ENCODE measurements at regions not wholly inside any gene's neighbourhood (a gene's known extent, or its start where the extent isn't known, plus 50 kb on each side); places are given as distances from the start of the nearest gene placed in this dataset.

- Histone ChIP-seq H3K4me1 (replicated peaks in 1 of 2) (no peaks in the 10 kb centered on the region), H3K4me3 (no peak overlapping the region), H3K27ac (no peak overlapping the region)
- in situ Hi-C loops (cut with MboI; ENCODE audit: low pct_unique_long_range_greater_than_20kb in 2 of 9, low sequenced_read_pairs in 9 of 9, unreplicated experiment in 9 of 9), result no loop called here
- ATAC-seq (replicated peaks in 6 of 8), result no peak
- 29 to 100% (median 86%) methylated on average over 1 to 14 of the region's 30 CpGs; no CpG with 5 or more reads in 3 of the 10 experiments for WGBS, 10 experiments
Observed at GRCh38 chr2:81196933-81197628, 892.5 kb upstream of the LRRTM1 start.

DNA sequence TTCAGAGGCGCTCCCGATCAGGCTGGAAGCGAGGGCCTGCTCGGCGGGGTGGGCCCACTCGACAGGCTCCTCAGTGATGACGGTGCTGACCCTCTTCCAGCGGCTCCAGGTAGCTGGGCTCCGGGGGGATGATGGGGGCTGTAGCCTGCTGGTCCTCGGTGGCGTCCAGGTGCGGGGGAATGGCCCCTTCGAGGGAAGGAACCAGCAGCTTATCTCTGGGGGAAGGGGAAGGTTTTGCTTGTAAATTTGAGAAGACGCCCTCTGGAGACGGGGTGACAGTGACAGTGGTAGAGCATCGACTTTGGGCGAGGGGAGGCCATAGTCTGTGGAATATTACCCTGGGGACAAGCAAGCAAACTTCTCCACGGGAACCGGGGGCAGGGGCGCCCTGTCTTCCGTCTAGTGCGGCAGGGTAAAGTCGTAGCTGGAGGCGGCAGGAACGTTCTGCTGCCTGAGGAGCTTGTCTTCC lies 891.9 kb upstream of the LRRTM1 start:
- Histone ChIP-seq H3K27ac (no peak overlapping the region), H3K4me1 (replicated peaks in 1 of 2) (no peaks in the 10 kb centered on the region), H3K4me3 (no peak overlapping the region)
- in situ Hi-C loops (cut with MboI; ENCODE audit: low pct_unique_long_range_greater_than_20kb in 2 of 9, low sequenced_read_pairs in 9 of 9, unreplicated experiment in 9 of 9), result no loop called here
- 24 to 100% (median 80%) methylated on average over 1 to 8 of the region's 25 CpGs; no CpG with 5 or more reads in 5 of the 10 experiments for WGBS, 10 experiments
- no peak for ATAC-seq (replicated peaks in 6 of 8)

- Histone ChIP-seq H3K4me1 (replicated peaks in 1 of 2) (no peaks in the 10 kb centered on the region), H3K27ac (no peak overlapping the region), H3K4me3 (no peak overlapping the region)
- ATAC-seq (replicated peaks in 6 of 8), result no peak
- in situ Hi-C loops (cut with MboI; ENCODE audit: low pct_unique_long_range_greater_than_20kb in 2 of 9, low sequenced_read_pairs in 9 of 9, unreplicated experiment in 9 of 9), result no loop called here
- WGBS, 10 experiments, result 87 to 100% (median 93%) methylated on average over 1 to 5 of the region's 19 CpGs; no CpG with 5 or more reads in 7 of the 10 experiments
Observed at GRCh38 chr2:81195774-81196382, 891.3 kb upstream of the LRRTM1 start.

DNA sequence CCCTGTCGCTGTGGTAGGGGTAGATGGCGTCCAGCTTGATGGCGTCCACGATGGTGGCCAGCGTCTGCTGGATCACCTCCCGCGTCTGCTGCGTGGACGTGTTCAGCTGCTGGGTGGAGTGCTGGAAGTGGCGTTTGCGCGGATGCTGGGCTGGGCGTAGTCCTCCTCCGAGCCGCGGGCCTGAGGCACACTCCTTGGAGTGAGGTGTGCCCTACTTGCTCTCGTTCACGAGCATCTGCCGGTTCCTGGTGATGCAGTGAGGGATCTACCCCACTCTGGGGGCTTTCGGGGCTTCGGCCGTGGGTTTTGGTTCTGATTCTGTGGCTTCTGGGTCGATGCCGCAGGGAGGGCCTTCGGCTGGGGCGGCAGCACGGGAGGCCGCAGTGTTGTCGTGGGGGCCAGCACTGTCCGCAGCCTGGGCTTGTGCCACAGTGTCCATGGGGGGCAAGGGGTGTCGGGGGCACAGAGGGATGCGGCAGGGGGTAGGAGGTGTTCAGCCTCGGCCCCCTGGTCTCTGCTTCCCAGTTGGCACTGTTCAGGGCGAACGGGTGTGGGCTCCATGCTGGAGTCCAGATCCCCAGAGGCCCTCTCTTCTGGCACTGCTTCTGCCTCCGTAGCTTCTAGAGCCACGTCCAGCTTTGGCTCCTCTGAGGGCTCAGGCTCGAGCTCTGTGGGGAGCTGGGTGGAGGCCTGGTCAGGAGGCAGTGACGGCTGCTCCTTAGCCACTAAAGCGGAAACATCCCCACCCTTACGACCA lies 890.6 kb upstream of the LRRTM1 start:
- no peaks in the 10 kb centered on the region for H3K4me1 ChIP-seq (replicated peaks in 1 of 2)
- 87 to 100% methylated on average over 2 to 13 of the region's 41 CpGs; no CpG with 5 or more reads in 8 of the 10 experiments for WGBS, 10 experiments
- no peak for ATAC-seq (replicated peaks in 6 of 8)
- H3K4me3 ChIP-seq, result no peak overlapping the region
- no peak overlapping the region for H3K27ac ChIP-seq
- in situ Hi-C loops (cut with MboI; ENCODE audit: low pct_unique_long_range_greater_than_20kb in 2 of 9, low sequenced_read_pairs in 9 of 9, unreplicated experiment in 9 of 9), result no loop called here

- Histone ChIP-seq H3K4me3 (no peak overlapping the region), H3K27ac (no peak overlapping the region), H3K4me1 (replicated peaks in 1 of 2) (no peaks in the 10 kb centered on the region)
- no peak for ATAC-seq (replicated peaks in 6 of 8)
- 94 to 100% (median 98%) methylated on average over 3 to 19 of the region's 23 CpGs; no CpG with 5 or more reads in 6 of the 10 experiments for WGBS, 10 experiments
- in situ Hi-C loops (cut with MboI; ENCODE audit: low pct_unique_long_range_greater_than_20kb in 2 of 9, low sequenced_read_pairs in 9 of 9, unreplicated experiment in 9 of 9), result no loop called here
Observed at GRCh38 chr2:81194581-81194980, 890.0 kb upstream of the LRRTM1 start.

GRCh38 chr2:81194176-81194575 lies 889.6 kb upstream of the LRRTM1 start:
- H3K27ac ChIP-seq, result no peak overlapping the region
- no peak overlapping the region for H3K4me3 ChIP-seq
- H3K4me1 ChIP-seq (replicated peaks in 1 of 2), result no peaks in the 10 kb centered on the region
- ATAC-seq (replicated peaks in 6 of 8), result no peak
- WGBS, 10 experiments, result 89 to 100% (median 92%) methylated on average over 2 to 14 of the region's 30 CpGs; no CpG with 5 or more reads in 7 of the 10 experiments
- in situ Hi-C loops (cut with MboI; ENCODE audit: low pct_unique_long_range_greater_than_20kb in 2 of 9, low sequenced_read_pairs in 9 of 9, unreplicated experiment in 9 of 9), result no loop called here

DNA sequence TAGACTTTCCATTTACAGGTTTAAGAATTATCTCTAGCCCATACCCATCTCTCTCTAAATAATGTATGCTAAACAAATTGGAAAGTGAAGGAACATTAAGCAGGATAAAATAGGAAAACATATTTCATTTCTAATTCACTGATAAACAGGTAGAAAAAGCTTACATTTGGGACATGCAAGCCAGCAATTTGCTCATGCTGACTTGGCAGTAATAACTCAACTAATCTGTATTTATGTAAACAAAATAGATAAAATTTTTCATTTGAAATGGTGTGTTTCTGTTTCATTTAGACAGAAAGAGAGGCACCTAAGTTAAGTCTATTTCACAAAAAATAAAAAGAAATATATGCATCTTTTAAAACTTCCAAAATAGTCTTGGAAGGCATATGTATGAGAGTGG lies 877.3 kb upstream of the LRRTM1 start:
- H3K27ac ChIP-seq, result no peak overlapping the region
- no peak overlapping the region for H3K4me3 ChIP-seq
- ATAC-seq (replicated peaks in 6 of 8), result no peak
- in situ Hi-C loops (cut with MboI; ENCODE audit: low pct_unique_long_range_greater_than_20kb in 2 of 9, low sequenced_read_pairs in 9 of 9, unreplicated experiment in 9 of 9), result no loop called here
- H3K4me1 ChIP-seq (replicated peaks in 1 of 2), result no peaks in the 10 kb centered on the region

GRCh38 chr2:81171447-81171846 lies 866.9 kb upstream of the LRRTM1 start:
- 0 to 93% (median 70%) methylated on average over 1 to 2 of the region's 2 CpGs for WGBS, 10 experiments
- Histone ChIP-seq H3K4me3 (no peak overlapping the region), H3K4me1 (replicated peaks in 1 of 2) (no peaks in the 10 kb centered on the region), H3K27ac (no peak overlapping the region)
- in situ Hi-C loops (cut with MboI; ENCODE audit: low pct_unique_long_range_greater_than_20kb in 2 of 9, low sequenced_read_pairs in 9 of 9, unreplicated experiment in 9 of 9), result no loop called here
- ATAC-seq (replicated peaks in 6 of 8), result no peak

GRCh38 chr2:81163583-81163982 lies 859.0 kb upstream of the LRRTM1 start:
- WGBS, 10 experiments, result 0 to 100% (median 87%) methylated on average over 1 to 3 of the region's 3 CpGs
- ATAC-seq (replicated peaks in 6 of 8), result no peak
- in situ Hi-C loops (cut with MboI; ENCODE audit: low pct_unique_long_range_greater_than_20kb in 2 of 9, low sequenced_read_pairs in 9 of 9, unreplicated experiment in 9 of 9), result no loop called here
- H3K4me1 ChIP-seq (replicated peaks in 1 of 2), result peaks cover 0 to 6% of the 10 kb centered on the region in 2 donors
- no peak overlapping the region for H3K4me3 ChIP-seq
- H3K27ac ChIP-seq, result no peak overlapping the region

- Histone ChIP-seq H3K4me1 (replicated peaks in 1 of 2) (peaks cover 0 to 11% of the 10 kb centered on the region in 2 donors), H3K27ac (no peak overlapping the region), H3K4me3 (no peak overlapping the region)
- in situ Hi-C loops (cut with MboI; ENCODE audit: low pct_unique_long_range_greater_than_20kb in 2 of 9, low sequenced_read_pairs in 9 of 9, unreplicated experiment in 9 of 9), result no loop called here
- 11 to 71% (median 38%) methylated on average over 1 to 5 of the region's 5 CpGs for WGBS, 10 experiments
- ATAC-seq (replicated peaks in 6 of 8), result peak in 5 of 8 experiments; percentile 52 to 89 (median 77)
Observed at GRCh38 chr2:81158505-81158904, 854.0 kb upstream of the LRRTM1 start.

GRCh38 chr2:81148323-81148722 lies 843.8 kb upstream of the LRRTM1 start:
- no peak for ATAC-seq (replicated peaks in 6 of 8)
- no peaks in the 10 kb centered on the region for H3K4me1 ChIP-seq (replicated peaks in 1 of 2)
- H3K4me3 ChIP-seq, result no peak overlapping the region
- in situ Hi-C loops (cut with MboI; ENCODE audit: low pct_unique_long_range_greater_than_20kb in 2 of 9, low sequenced_read_pairs in 9 of 9, unreplicated experiment in 9 of 9), result no loop called here
- no peak overlapping the region for H3K27ac ChIP-seq
- WGBS, 10 experiments, result 24 to 100% (median 65%) methylated on average over 1 to 4 of the region's 4 CpGs

DNA sequence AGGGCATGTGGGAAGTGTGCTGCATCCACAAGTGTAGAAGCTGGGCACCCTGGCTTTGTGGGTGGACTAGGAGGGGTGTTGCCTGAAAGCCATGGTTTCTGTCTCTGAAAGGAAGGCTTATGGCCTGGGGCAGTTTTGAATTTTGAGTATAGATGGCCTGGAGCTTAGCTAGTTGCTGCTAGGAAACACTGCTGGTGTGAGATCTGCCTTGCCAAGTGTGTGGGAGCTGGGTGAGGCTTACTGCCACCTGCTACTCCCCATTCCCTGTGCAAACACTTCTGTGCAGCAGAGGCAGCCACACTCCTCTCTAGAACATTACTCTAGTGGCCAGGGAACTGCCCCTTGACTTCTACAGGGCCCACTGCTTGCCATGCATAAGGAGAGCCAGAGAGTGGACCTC lies 831.7 kb upstream of the LRRTM1 start:
- H3K27ac ChIP-seq, result no peak overlapping the region
- no peak overlapping the region for H3K4me3 ChIP-seq
- no peaks in the 10 kb centered on the region for H3K4me1 ChIP-seq (replicated peaks in 1 of 2)
- no peak for ATAC-seq (replicated peaks in 6 of 8)
- in situ Hi-C loops (cut with MboI; ENCODE audit: low pct_unique_long_range_greater_than_20kb in 2 of 9, low sequenced_read_pairs in 9 of 9, unreplicated experiment in 9 of 9), result no loop called here

DNA sequence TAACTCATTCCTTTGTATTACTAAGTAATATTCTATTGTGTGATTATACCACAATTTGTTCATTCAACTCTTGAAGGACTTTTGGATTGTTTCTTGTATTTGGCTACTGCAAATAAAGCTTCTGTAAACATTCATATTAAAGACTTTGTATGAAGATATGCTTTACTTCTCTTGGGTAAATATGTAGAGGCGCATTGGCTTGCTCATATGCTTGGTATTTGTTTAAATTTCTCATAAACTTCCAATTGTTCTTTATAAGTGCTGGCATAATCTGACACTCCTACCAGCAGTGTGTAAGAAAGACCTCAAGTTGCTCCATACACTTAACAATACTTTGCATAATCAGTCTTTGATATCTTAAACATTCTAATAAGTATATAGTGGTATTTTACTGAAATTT lies 792.8 kb upstream of the LRRTM1 start:
- in situ Hi-C loops (cut with MboI; ENCODE audit: low pct_unique_long_range_greater_than_20kb in 2 of 9, low sequenced_read_pairs in 9 of 9, unreplicated experiment in 9 of 9), result no loop called here
- WGBS, 10 experiments, result 0 to 100% (median 60%) methylated on average over 1 of the region's 1 CpG; no CpG with 5 or more reads in 3 of the 10 experiments
- Histone ChIP-seq H3K27ac (no peak overlapping the region), H3K4me1 (replicated peaks in 1 of 2) (no peaks in the 10 kb centered on the region), H3K4me3 (no peak overlapping the region)
- ATAC-seq (replicated peaks in 6 of 8), result no peak

Data from motor neuron (in vitro differentiated cells).